ENCODE measurements at regions not wholly inside any gene's neighbourhood (a gene's known extent, or its start where the extent isn't known, plus 50 kb on each side); places are given as distances from the start of the nearest gene placed in this dataset.

- no peaks in the 10 kb centered on the region for H3K27me3 ChIP-seq (ENCODE audit: control insufficient read depth, insufficient read depth, low read length)
- H3K4me3 ChIP-seq (ENCODE audit: low read depth, low read length) = no peak overlapping the region
- Mint-ChIP-seq H3K27ac (no peak overlapping the region), H3K9me3 (peaks cover 0 to 6% (median 4%) of the 10 kb centered on the region in 7 donors), H3K27me3 (no peaks in the 10 kb centered on the region), H3K36me3 (no peaks in the 10 kb centered on the region), H3K4me1 (no peaks in the 10 kb centered on the region), H3K4me3 (no peak overlapping the region)
- H3K4me1 ChIP-seq (ENCODE audit: control insufficient read depth, insufficient read depth, low read length, poor library complexity, severe bottlenecking) = no peaks in the 10 kb centered on the region
- no peaks in the 10 kb centered on the region for H3K36me3 ChIP-seq (ENCODE audit: control insufficient read depth, insufficient read depth, low read length)
- ATAC-seq (ENCODE audit: low read depth in 2 of 2) (no peak), DNase-seq (no peak)
- H3K9me3 ChIP-seq (ENCODE audit: control insufficient read depth in 2 of 2, low read length in 2 of 2) = peaks cover 5 to 11% of the 10 kb centered on the region in 2 experiments
- H3K27ac ChIP-seq (ENCODE audit: insufficient read depth, low read length, poor library complexity, severe bottlenecking) = no peak overlapping the region
Observed at GRCh38 chr18:66109981-66110380, 359.2 kb downstream of the CDH7 start.

GRCh38 chr18:66107546-66107945 is 356.7 kb downstream of the CDH7 start:
- Histone ChIP-seq H3K4me1 (ENCODE audit: control insufficient read depth, insufficient read depth, low read length, poor library complexity, severe bottlenecking) (no peaks in the 10 kb centered on the region), H3K9me3 (ENCODE audit: control insufficient read depth in 2 of 2, low read length in 2 of 2) (peaks cover 3 to 4% of the 10 kb centered on the region in 2 experiments), H3K4me3 (ENCODE audit: low read depth, low read length) (no peak overlapping the region), H3K36me3 (ENCODE audit: control insufficient read depth, insufficient read depth, low read length) (no peaks in the 10 kb centered on the region), H3K27ac (ENCODE audit: insufficient read depth, low read length, poor library complexity, severe bottlenecking) (no peak overlapping the region), H3K27me3 (ENCODE audit: control insufficient read depth, insufficient read depth, low read length) (no peaks in the 10 kb centered on the region)
- H3K4me1 Mint-ChIP-seq = no peaks in the 10 kb centered on the region
- no peak overlapping the region for H3K27ac Mint-ChIP-seq
- no peak overlapping the region for H3K4me3 Mint-ChIP-seq
- ATAC-seq (ENCODE audit: low read depth in 2 of 2) = no peak
- no peak for DNase-seq
- H3K9me3 Mint-ChIP-seq = peaks cover 0 to 10% (median 1%) of the 10 kb centered on the region in 7 donors
- H3K36me3 Mint-ChIP-seq = no peaks in the 10 kb centered on the region
- H3K27me3 Mint-ChIP-seq = no peaks in the 10 kb centered on the region

GRCh38 chr18:66105016-66105415 is 354.2 kb downstream of the CDH7 start:
- no peaks in the 10 kb centered on the region for H3K36me3 ChIP-seq (ENCODE audit: control insufficient read depth, insufficient read depth, low read length)
- ATAC-seq (ENCODE audit: low read depth in 2 of 2) = no peak
- H3K4me3 Mint-ChIP-seq = no peak overlapping the region
- no peak overlapping the region for H3K27ac Mint-ChIP-seq
- no peaks in the 10 kb centered on the region for H3K27me3 ChIP-seq (ENCODE audit: control insufficient read depth, insufficient read depth, low read length)
- no peak overlapping the region for H3K27ac ChIP-seq (ENCODE audit: insufficient read depth, low read length, poor library complexity, severe bottlenecking)
- no peaks in the 10 kb centered on the region for H3K27me3 Mint-ChIP-seq
- H3K4me1 ChIP-seq (ENCODE audit: control insufficient read depth, insufficient read depth, low read length, poor library complexity, severe bottlenecking) = no peaks in the 10 kb centered on the region
- peaks cover 0 to 6% of the 10 kb centered on the region in 2 experiments for H3K9me3 ChIP-seq (ENCODE audit: control insufficient read depth in 2 of 2, low read length in 2 of 2)
- no peak overlapping the region for H3K4me3 ChIP-seq (ENCODE audit: low read depth, low read length)
- H3K36me3 Mint-ChIP-seq = no peaks in the 10 kb centered on the region
- H3K4me1 Mint-ChIP-seq = no peaks in the 10 kb centered on the region
- H3K9me3 Mint-ChIP-seq = peaks cover 0 to 8% (median 3%) of the 10 kb centered on the region in 7 donors
- no peak for DNase-seq

- Mint-ChIP-seq H3K4me1 (no peaks in the 10 kb centered on the region), H3K4me3 (no peak overlapping the region), H3K27ac (no peak overlapping the region), H3K36me3 (no peaks in the 10 kb centered on the region), H3K27me3 (no peaks in the 10 kb centered on the region), H3K9me3 (peaks cover 0 to 8% (median 2%) of the 10 kb centered on the region in 7 donors)
- Histone ChIP-seq H3K27me3 (ENCODE audit: control insufficient read depth, insufficient read depth, low read length) (no peaks in the 10 kb centered on the region), H3K36me3 (ENCODE audit: control insufficient read depth, insufficient read depth, low read length) (no peaks in the 10 kb centered on the region), H3K9me3 (ENCODE audit: control insufficient read depth in 2 of 2, low read length in 2 of 2) (peaks cover 0 to 6% of the 10 kb centered on the region in 2 experiments), H3K27ac (ENCODE audit: insufficient read depth, low read length, poor library complexity, severe bottlenecking) (no peak overlapping the region), H3K4me1 (ENCODE audit: control insufficient read depth, insufficient read depth, low read length, poor library complexity, severe bottlenecking) (no peaks in the 10 kb centered on the region), H3K4me3 (ENCODE audit: low read depth, low read length) (no peak overlapping the region)
- ATAC-seq (ENCODE audit: low read depth in 2 of 2) (no peak), DNase-seq (no peak)
Observed at GRCh38 chr18:66103550-66103949, 352.7 kb downstream of the CDH7 start.

- Histone ChIP-seq H3K27me3 (ENCODE audit: control insufficient read depth, insufficient read depth, low read length) (no peaks in the 10 kb centered on the region), H3K36me3 (ENCODE audit: control insufficient read depth, insufficient read depth, low read length) (no peaks in the 10 kb centered on the region), H3K9me3 (ENCODE audit: control insufficient read depth in 2 of 2, low read length in 2 of 2) (no peaks in the 10 kb centered on the region), H3K4me3 (ENCODE audit: low read depth, low read length) (no peak overlapping the region), H3K27ac (ENCODE audit: insufficient read depth, low read length, poor library complexity, severe bottlenecking) (no peak overlapping the region), H3K4me1 (ENCODE audit: control insufficient read depth, insufficient read depth, low read length, poor library complexity, severe bottlenecking) (no peaks in the 10 kb centered on the region)
- H3K4me3 Mint-ChIP-seq = no peak overlapping the region
- no peaks in the 10 kb centered on the region for H3K27me3 Mint-ChIP-seq
- DNase-seq = no peak
- peaks cover 2 to 14% (median 4%) of the 10 kb centered on the region in 7 donors for H3K9me3 Mint-ChIP-seq
- H3K4me1 Mint-ChIP-seq = no peaks in the 10 kb centered on the region
- no peak overlapping the region for H3K27ac Mint-ChIP-seq
- ATAC-seq (ENCODE audit: low read depth in 2 of 2) = no peak
- no peaks in the 10 kb centered on the region for H3K36me3 Mint-ChIP-seq
Observed at GRCh38 chr18:66083078-66083477, 332.3 kb downstream of the CDH7 start.

- Mint-ChIP-seq H3K4me3 (no peak overlapping the region), H3K27me3 (no peaks in the 10 kb centered on the region), H3K27ac (no peak overlapping the region), H3K9me3 (peaks cover 4 to 25% (median 8%) of the 10 kb centered on the region in 7 donors), H3K4me1 (no peaks in the 10 kb centered on the region), H3K36me3 (no peaks in the 10 kb centered on the region)
- Histone ChIP-seq H3K27me3 (ENCODE audit: control insufficient read depth, insufficient read depth, low read length) (no peaks in the 10 kb centered on the region), H3K27ac (ENCODE audit: insufficient read depth, low read length, poor library complexity, severe bottlenecking) (no peak overlapping the region), H3K4me3 (ENCODE audit: low read depth, low read length) (no peak overlapping the region), H3K36me3 (ENCODE audit: control insufficient read depth, insufficient read depth, low read length) (no peaks in the 10 kb centered on the region), H3K9me3 (ENCODE audit: control insufficient read depth in 2 of 2, low read length in 2 of 2) (no peaks in the 10 kb centered on the region), H3K4me1 (ENCODE audit: control insufficient read depth, insufficient read depth, low read length, poor library complexity, severe bottlenecking) (no peaks in the 10 kb centered on the region)
- ATAC-seq (ENCODE audit: low read depth in 2 of 2) (no peak), DNase-seq (no peak)
Observed at GRCh38 chr18:66078925-66079800, 328.4 kb downstream of the CDH7 start.

GRCh38 chr18:66077066-66077465 is 326.3 kb downstream of the CDH7 start:
- DNase-seq = no peak
- no peak for ATAC-seq (ENCODE audit: low read depth in 2 of 2)
- H3K9me3 ChIP-seq (ENCODE audit: control insufficient read depth in 2 of 2, low read length in 2 of 2) = peaks cover 0 to 13% of the 10 kb centered on the region in 2 experiments
- H3K27me3 ChIP-seq (ENCODE audit: control insufficient read depth, insufficient read depth, low read length) = no peaks in the 10 kb centered on the region
- Mint-ChIP-seq H3K4me1 (no peaks in the 10 kb centered on the region), H3K9me3 (peaks cover 4 to 33% (median 11%) of the 10 kb centered on the region in 7 donors), H3K4me3 (no peak overlapping the region), H3K27me3 (no peaks in the 10 kb centered on the region), H3K36me3 (no peaks in the 10 kb centered on the region), H3K27ac (no peak overlapping the region)
- H3K36me3 ChIP-seq (ENCODE audit: control insufficient read depth, insufficient read depth, low read length) = no peaks in the 10 kb centered on the region
- H3K27ac ChIP-seq (ENCODE audit: insufficient read depth, low read length, poor library complexity, severe bottlenecking) = no peak overlapping the region
- H3K4me1 ChIP-seq (ENCODE audit: control insufficient read depth, insufficient read depth, low read length, poor library complexity, severe bottlenecking) = no peaks in the 10 kb centered on the region
- no peak overlapping the region for H3K4me3 ChIP-seq (ENCODE audit: low read depth, low read length)

- H3K4me3 Mint-ChIP-seq = no peak overlapping the region
Observed at GRCh38 chr18:66066191-66066590, 315.4 kb downstream of the CDH7 start.

More at GRCh38 chr18:66066191-66066590, 315.4 kb downstream of the CDH7 start:
- peaks cover 0 to 5% (median 0%) of the 10 kb centered on the region in 4 donors for H3K4me1 Mint-ChIP-seq
- no peak for DNase-seq
- Histone ChIP-seq H3K4me3 (ENCODE audit: low read depth, low read length) (no peak overlapping the region), H3K27me3 (ENCODE audit: control insufficient read depth, insufficient read depth, low read length) (no peaks in the 10 kb centered on the region), H3K36me3 (ENCODE audit: control insufficient read depth, insufficient read depth, low read length) (no peaks in the 10 kb centered on the region), H3K9me3 (ENCODE audit: control insufficient read depth in 2 of 2, low read length in 2 of 2) (peaks cover 0 to 7% of the 10 kb centered on the region in 2 experiments), H3K4me1 (ENCODE audit: control insufficient read depth, insufficient read depth, low read length, poor library complexity, severe bottlenecking) (no peaks in the 10 kb centered on the region), H3K27ac (ENCODE audit: insufficient read depth, low read length, poor library complexity, severe bottlenecking) (no peak overlapping the region)
- no peak overlapping the region for H3K27ac Mint-ChIP-seq
- H3K9me3 Mint-ChIP-seq = peaks cover 0 to 28% (median 5%) of the 10 kb centered on the region in 7 donors
- no peaks in the 10 kb centered on the region for H3K27me3 Mint-ChIP-seq
- no peak for ATAC-seq (ENCODE audit: low read depth in 2 of 2)
- H3K36me3 Mint-ChIP-seq = no peaks in the 10 kb centered on the region

Measured in CD4-positive, CD25-positive, alpha-beta regulatory T cell (primary cell).